ENCODE measurements at regions not wholly inside any gene's neighbourhood (a gene's known extent, or its start where the extent isn't known, plus 50 kb on each side); places are given as distances from the start of the nearest gene placed in this dataset.

DNA sequence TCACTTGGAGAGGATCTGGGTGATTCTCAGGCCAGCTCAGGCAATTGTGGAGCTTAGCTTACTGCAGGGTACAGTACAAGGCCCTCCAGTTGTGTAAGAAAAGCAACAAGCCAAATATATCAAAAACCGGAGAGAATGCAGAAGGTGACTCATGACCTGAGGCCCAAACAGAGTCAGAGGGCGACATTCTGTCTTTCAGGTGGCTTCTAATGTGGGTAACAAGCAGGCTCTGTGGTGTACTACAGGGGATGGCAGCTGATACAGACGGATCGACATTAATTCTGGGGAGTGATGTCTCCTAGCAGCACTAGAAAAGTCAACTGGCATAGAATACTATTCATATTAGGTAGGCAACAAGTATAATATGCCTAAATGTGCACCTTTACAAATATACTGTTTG is 219.5 kb upstream of the SOX11 start:
- TF ChIP-seq CTCF (IDR thresholded peaks at IDR 0.05) (no peak), POLR2A (IDR thresholded peaks at IDR 0.05) (no peak)
